ENCODE measurements at regions not wholly inside any gene's neighbourhood (a gene's known extent, or its start where the extent isn't known, plus 50 kb on each side); places are given as distances from the start of the nearest gene placed in this dataset.

DNA sequence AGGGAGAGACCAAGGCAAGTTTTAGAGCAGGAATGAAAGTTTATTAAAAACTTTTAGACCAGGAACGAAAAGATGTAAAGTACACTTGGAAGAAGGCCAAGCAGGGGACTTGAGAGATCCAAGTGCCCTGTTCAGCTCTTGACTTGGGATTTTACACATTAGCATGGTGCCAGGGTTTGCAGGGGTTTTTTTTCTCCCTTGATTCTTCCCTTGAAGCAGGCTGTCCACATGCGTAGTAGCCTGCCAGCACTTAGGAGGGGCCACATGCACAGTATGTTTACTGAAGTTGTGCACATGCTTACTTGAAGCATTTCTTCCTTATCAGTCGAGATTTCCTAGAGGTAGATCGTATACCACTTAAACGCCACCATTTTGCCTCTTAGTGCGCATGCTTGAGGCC, 277.5 kb upstream of the AGTR1 start:
- DNase-seq, result no peak

DNA sequence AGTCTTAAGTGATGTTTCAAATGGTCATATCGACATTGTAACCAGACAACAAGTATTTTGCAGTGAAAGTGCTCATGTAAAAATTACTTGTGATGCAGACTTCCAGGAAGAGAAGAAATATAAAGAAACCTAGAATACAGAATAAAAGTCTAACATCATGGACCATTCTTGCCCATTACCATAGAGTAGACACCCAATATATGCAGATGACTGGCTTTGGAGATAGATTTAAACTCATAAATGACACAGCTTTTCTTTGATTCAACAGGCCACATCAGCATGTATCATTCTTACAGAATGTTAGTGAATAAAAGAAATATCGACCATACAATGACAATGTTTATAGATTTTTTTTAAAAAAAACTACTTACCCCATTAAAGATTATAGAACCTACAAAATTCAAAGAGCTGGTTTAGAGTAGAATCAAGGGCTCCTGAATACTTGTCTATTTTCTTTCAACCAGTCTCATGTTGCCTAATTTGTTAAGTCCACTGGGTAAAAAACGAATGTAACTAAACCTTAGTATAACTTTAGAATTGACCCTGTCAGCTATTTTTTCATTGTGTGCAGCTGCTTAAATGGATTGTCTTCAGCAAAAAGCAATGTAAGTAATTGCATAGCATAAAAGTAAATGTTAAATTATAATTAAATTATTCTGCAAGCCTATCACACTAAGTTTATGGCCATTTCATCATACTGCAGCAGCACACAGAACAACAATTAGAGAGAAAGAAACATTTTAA, 268.7 kb upstream of the AGTR1 start:
- no peak for DNase-seq

DNA sequence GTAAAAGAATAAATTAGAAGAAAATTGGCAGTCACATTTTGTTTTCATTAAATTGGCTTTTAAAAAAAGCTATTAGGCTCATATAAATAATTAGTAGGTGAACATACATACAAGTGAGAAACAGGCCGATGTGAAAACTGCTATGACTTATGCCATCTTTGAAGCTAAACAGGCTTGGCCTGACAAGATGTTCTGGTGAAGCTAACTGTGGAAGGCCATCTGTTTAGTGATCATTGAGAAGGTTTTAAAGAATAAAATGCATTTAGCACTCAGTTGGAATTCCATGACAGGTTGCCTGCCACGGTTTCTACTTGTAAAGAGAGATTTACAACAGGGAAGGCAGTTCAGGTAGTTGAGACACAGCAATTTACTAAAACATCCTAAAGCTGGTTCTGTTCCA, 264.0 kb upstream of the AGTR1 start:
- DNase-seq, result no peak

DNA sequence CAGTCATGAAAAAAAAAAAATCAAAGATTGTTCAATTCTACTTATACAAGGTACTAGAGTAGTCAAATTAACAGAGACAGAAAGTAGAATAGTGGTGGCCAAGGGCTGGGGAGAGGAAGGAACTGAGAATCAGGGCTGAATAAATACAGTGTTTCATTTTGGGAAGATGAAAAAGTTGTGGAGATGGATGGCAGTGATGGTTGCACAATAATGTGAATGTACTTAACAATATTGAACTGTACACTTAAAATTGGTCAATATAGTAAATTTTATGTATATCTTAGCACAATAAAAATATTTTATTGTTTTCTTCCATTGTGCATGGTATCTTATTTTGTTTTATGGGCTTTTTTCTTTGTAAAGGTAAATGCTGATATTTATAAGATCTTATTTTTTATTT, 262.2 kb upstream of the AGTR1 start:
- no peak for DNase-seq

DNA sequence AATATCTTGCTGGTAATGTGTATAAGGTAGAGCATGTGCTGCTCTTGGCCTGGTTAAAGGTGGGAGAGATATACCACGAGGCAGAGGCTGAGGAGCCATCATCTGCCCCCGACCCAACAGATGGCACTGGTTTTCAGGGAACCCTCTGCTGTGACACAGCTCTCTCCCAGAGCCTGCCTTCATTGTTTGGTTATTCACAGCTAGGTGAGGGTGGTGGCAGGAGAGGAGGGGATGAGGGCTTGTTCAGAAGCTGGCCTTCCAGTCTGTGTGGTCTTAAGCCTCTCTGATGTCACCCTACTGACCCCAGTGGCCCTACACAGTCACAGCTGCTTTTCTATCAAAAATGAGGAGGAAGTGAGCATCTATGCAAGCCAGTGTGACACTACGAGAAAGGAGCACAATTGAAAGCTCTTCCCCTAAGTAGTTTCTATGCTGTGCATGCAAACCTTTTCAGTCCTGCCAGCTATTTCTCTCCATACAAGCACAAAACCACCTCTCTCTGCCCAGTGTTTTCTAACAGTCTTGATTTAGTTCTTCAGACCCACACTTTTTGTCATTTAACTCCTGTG, 258.4 kb upstream of the AGTR1 start:
- no peak for DNase-seq

- DNase-seq, result no peak
These were observed 256.5 kb upstream of the AGTR1 start for GRCh38 chr3:148441191-148441590.

DNA sequence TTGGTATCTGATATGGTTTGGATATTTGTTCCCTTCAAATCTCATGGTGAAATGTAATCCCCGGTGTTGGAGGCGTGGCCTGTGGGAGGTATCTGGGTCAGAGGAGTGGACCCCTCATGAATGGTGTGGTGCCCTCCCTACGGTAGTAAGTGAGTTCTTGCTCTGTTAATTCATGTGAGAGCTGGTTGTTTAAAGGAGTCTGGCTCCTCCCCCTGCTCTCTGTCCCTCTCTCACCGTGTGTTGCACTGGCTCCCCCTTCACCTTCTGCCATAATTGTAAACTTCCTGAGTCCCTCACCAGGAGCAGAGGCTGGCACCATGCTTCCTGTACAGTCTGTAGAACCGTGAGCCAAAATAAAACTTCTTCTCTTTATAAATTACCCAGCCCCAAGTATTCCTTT, 246.9 kb upstream of the AGTR1 start:
- DNase-seq, result no peak

DNA sequence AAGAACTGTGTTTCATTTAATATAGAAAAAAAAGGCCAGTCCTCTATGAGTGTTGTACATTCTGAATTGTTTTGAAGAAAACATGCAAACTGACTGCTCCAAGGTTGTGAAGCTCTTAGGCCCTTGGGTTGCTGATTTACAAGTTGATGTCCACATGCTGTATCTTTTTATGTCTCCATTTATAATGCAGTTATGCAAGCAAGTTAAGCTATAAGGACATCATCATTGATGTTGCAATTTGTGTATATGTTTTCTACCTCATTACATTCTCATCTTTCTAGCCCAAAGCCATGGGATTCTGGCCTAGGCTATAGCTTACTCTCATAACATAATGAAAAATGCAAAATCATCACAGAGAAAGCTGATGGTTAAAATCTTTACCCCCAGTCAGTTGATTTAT, 245.7 kb upstream of the AGTR1 start:
- DNase-seq, result no peak

DNA sequence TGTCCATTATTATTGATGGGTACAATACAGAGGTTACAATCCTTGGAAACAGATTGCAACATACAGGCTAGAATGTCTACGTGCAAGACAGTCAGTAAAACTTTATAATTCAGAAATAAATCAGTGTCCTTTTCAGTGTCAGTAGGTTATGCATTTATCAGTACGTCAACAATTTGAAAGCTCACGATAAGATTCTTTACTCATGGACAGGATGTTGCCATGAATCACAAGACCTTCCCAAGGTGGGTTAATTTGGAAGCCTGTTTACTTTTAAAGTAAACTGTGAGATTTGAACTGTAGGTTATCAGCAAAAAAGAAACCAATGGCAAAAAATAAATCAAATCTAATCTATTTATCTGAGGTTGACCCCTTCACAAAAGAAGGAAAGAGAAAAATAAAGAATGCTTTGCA, 243.9 kb upstream of the AGTR1 start:
- no peak for DNase-seq

DNA sequence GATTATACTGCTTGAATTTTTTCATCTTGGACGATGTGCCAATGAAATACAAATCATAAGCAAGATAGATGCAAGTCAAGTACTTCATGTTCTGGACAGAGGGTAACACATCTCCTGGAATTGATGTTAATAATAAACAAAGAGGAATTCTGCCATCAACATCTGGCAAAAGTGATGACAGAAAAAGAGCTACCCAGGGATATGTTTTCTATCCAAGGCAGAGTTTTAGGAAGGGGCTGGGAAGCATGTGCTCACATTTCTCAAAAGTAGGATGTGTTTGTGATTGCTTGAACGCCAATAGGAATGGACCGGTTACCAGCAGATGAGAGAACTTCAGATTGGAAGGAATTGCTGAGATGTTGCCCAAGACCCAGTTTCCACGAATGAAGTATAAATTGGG, 242.6 kb upstream of the AGTR1 start:
- no peak for DNase-seq

- no peak for DNase-seq
These were observed 239.8 kb upstream of the AGTR1 start for GRCh38 chr3:148457886-148458285.

- no peak for DNase-seq
These were observed 237.7 kb upstream of the AGTR1 start for GRCh38 chr3:148459931-148460513.

DNA sequence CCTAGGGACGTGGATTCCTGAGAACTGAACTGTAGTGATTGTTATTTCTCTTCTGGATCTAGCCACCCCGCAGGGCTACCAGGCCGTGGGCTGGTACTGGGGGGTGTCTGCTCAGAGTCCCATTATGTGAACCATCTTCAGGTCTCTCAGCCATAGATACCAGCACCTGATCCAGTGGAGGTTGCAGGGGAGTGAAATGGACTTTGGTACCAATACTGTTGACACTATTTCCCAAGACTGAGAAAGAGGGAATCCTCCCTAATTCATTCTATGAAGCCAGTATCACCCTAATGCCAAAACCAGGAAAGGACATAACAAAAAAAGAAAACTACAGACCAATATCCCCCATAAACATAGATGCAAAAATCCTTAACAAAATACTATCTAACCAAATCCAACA, 237.0 kb upstream of the AGTR1 start:
- no peak for DNase-seq

GRCh38 chr3:148464246-148464645, 233.5 kb upstream of the AGTR1 start:
- no peak for DNase-seq

DNA sequence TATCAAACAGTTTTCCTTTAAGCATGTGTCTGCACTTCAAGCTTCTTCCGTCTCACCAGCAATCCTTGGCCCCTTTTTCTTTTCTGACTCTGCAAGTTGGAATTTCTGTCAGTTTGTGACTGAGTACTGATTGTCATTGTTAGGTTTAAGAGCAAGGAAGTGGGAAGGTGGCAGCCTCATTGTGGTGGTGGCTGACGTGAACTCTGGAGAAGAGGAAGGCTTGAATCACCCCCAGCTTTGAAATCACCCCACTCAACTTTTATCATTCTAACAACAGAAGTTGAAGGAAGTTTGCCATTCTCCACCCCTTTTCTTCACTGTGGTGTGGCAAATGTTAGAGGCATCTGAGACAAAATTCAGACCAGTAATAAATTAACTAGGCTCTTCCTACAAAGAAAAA, 231.6 kb upstream of the AGTR1 start:
- DNase-seq, result no peak

DNA sequence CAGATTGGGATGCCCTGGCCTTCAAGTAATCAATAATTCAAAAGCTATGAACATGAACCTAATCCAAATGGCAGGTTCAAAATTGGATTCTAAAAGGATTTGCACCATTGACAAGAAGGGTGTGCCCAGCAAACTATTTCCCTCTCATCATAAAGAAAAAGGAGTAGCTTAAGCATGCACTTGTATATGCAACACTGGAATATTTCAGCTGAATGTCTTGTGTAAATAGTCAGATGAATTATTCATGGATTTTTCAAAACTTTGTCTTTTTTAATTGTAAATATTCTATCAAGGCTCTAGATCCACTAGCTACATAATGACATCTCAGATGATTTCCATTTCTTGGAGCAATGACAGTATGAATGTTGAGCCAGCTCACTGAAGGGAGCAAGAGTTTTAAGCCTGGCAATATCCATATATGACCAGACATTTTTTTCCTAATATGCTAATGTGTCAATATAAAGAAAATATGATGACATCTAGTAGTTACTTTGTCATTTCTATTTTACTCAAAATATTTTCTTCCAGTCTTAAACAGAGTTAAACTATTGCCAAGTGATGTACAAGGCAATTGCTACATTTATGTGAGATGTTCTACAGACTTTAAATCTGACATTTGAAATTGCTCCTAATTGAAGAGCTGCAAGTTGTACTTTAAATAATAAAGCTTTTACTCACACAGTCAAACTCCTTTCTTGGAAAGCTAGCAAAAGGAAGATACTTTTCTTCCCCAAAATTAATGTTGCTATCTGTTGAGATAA, 230.5 kb upstream of the AGTR1 start:
- DNase-seq, result no peak

DNA sequence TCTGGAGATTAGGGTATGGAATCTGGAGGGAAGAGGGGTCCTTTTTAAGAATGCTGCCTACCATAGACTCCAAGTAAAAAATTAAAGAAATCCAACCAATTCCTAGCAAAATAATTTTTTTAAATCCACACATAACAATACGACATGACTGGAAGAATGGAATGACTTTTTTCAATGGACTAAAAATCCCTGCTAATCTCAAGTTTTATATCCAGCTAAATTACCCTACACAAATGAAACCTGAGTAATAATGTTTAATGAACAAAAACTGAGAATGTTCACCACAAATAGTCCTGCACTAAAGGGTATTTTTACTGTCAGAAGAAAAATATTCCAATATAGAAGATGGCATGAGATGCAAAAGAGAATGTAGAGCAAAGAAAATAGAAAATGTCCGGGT, 220.3 kb upstream of the AGTR1 start:
- DNase-seq, result no peak

DNA sequence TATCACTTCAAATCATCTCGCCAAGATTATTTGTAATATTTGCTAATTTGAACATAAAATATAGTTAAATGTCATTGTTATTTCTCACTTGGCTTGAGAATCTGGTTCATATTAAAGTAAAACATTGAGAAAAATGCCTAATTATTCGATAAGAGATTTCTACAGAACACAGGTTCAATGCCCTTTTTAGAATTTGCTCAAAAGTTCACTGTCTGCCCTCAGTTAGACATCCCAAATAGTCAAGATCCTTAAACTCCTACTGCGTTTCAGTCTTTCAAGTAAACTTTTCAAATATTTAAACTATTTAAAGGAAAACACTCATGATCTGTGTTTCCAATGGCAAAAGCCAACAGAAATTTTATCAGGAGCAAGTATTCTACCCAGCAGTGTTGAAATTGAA, 204.1 kb upstream of the AGTR1 start:
- DNase-seq, result no peak

DNA sequence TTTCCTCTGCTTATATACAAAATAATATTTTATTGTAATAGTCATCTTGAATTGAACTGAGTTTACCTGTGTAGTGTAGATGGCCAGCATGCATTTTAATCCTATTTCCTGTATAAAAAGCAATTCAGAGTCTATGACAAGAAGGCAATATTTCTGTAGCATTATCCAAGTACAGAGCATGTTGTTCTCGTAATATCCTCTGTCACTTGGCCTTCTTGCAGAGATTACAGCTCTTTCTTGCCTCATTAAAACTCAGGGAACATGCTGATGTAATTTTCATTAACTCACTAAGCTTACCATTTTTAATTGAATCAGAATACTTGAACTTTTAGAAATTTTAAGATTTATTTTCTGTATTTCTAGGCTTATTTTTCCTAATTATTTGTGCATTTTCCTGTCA, 203.3 kb upstream of the AGTR1 start:
- DNase-seq, result no peak

- no peak for DNase-seq
These were observed 196.8 kb upstream of the AGTR1 start for GRCh38 chr3:148500881-148501280.

DNA sequence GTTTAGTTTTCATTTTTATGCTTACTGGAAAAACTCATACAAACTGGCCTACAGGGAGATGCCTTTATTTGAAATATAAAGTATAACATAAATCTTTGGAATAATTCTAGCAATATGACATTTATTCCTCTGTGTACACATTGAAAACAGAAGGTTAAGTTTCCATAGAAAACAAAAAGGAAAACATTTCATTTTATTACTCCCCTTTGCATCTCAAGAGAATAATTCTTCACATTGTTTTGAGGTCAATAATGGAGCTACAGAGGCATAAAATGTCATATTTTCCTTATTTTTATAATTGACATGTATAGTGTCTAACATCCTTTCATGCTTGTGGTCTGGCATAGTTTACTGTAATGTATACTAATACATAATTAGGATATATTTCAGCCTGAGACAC, 187.6 kb upstream of the AGTR1 start:
- DNase-seq, result no peak

DNA sequence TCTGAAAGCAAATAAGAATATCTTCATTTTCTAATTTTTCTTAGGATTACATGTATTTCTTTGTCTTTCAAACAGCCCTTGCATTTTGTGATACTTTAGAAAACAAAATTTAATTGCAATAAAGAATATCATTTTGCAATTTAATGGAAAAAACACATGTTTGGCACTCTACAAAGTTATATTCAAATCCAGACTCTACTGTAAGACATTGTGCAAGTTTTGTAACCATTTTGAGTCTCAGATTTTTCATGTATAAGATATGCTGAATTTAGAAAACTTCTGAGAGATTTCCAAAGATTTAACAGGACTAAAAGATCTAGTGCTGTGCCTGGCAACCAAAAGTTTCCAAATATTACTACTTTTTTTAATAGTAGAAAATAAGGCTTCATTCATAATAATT, 187.1 kb upstream of the AGTR1 start:
- DNase-seq, result no peak

DNA sequence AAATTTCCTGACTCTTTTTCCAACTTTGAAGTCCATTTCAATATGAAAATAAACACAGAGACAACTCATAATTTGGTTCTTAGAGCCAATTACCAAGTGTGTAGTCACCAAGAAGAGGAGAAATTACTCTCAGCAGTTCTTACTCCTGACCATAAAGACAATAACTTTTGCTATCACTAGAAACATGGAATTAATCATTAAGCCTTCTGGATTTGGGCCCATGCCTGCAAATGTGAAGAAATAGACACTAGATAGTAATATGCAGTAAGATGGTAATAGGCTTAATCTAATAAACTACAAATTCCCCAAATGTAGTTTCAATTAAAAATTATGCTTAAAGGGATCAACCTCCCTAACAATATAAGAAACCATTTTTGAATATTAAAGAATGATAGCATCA, 185.1 kb upstream of the AGTR1 start:
- DNase-seq, result no peak

DNA sequence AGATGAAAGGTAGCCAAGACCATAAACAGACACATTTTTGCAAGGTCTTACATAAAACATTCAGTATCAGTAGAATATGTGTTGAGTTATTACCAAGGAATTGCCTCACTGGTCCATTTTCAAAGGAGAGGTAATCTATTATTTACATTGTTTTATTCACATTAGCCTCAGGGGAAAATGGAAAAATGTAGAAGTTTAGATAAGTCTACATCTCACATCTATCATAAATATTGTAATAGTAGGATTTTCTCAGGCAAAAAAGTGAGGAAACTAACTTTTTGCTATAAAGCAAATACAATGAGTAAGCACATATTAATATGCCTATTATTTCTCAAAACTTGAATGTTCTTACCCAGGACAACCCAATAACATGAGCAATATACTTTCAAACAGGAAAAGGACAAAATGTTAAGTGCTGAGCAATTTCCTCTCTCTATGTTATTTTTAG, 184.6 kb upstream of the AGTR1 start:
- no peak for DNase-seq
